GM23338 (cell line): ENCODE measurements at regions not wholly inside any gene's neighbourhood (a gene's known extent, or its start where the extent isn't known, plus 50 kb on each side); places are given as distances from the start of the nearest gene placed in this dataset.
A peak's percentile ranks its signal among the peaks of the same experiment; 100 is the strongest.

Source experiments
- ATAC-seq: fragments of 200-7000 bp; cut with Tn5 transposase; 3 replicates; pipeline ENCODE4 v1.9.1; 2020
- DNase-seq: peaks from one replicate; pipeline ENCODE4 v3.0.0-alpha.2; 2015; ENCODE audit warnings: low spot score
- H2AFZ ChIP-seq: fragments of 200-600 bp; sonication (generic); 2 replicates; pipeline ENCODE4 v1.8.0; 2016; ENCODE audit warnings: antibody characterized with exemption, mild to moderate bottlenecking, moderate library complexity
- H3F3A ChIP-seq: fragments of 200-600 bp; sonication (generic); replicated peaks from 2 replicates; pipeline ENCODE4 v1.8.0; 2017; ENCODE audit warnings: antibody characterized with exemption, mixed run types, low read depth
- H3K27ac ChIP-seq: fragments of 200-600 bp; sonication (generic); 2 replicates; pipeline ENCODE4 v1.6.1; 2016; ENCODE audit warnings: low read depth
- H3K27me3 ChIP-seq: fragments of 200-600 bp; sonication (generic); 2 replicates; pipeline ENCODE4 v1.8.0; 2016; ENCODE audit warnings: mild to moderate bottlenecking, mixed run types, moderate library complexity; ENCODE audit not compliant: insufficient read depth
- H3K36me3 ChIP-seq: fragments of 200-600 bp; sonication (generic); 2 replicates; pipeline ENCODE4 v1.8.0; 2016; ENCODE audit warnings: mild to moderate bottlenecking; ENCODE audit not compliant: insufficient read depth
- H3K4me1 ChIP-seq: fragments of 200-600 bp; sonication (generic); 2 replicates; pipeline ENCODE4 v1.8.0; 2016; ENCODE audit warnings: mild to moderate bottlenecking, moderate library complexity; ENCODE audit not compliant: insufficient read depth
- H3K4me2 ChIP-seq: fragments of 200-600 bp; sonication (generic); 2 replicates; pipeline ENCODE4 v1.7.1; 2017; ENCODE audit warnings: mixed run types
- H3K4me3 ChIP-seq: fragments of 200-600 bp; sonication (generic); 2 replicates; pipeline ENCODE4 v1.6.1; 2016; ENCODE audit warnings: mixed run types
- H3K79me2 ChIP-seq: fragments of 200-600 bp; sonication (generic); replicated peaks from 2 replicates; pipeline ENCODE4 v1.8.0; 2017; ENCODE audit warnings: mild to moderate bottlenecking; ENCODE audit not compliant: insufficient read depth
- H3K9me2 ChIP-seq: fragments of 200-600 bp; sonication (generic); 2 replicates; pipeline ENCODE4 v1.8.0; 2017; ENCODE audit not compliant: insufficient read depth
- H4K20me1 ChIP-seq: fragments of 200-600 bp; sonication (generic); replicated peaks from 2 replicates; pipeline ENCODE4 v1.8.0; 2017; ENCODE audit warnings: mild to moderate bottlenecking; ENCODE audit not compliant: insufficient read depth
- H3K27ac Mint-ChIP-seq: 2 replicates; pipeline ENCODE4 v1.8.0; 2020; ENCODE audit warnings: inconsistent platforms, mild to moderate bottlenecking, moderate library complexity, mixed read lengths
- H3K27me3 Mint-ChIP-seq: 3 replicates; pipeline ENCODE4 v1.8.0; 2022; ENCODE audit warnings: low read depth, mild to moderate bottlenecking, moderate library complexity, mixed read lengths, inconsistent platforms; ENCODE audit not compliant: insufficient read depth, poor library complexity
- H3K36me3 Mint-ChIP-seq: 3 replicates; pipeline ENCODE4 v1.8.0; 2021; ENCODE audit warnings: low read depth, mild to moderate bottlenecking, inconsistent platforms, moderate library complexity, mixed read lengths
- H3K4me1 Mint-ChIP-seq: 3 replicates; pipeline ENCODE4 v1.8.0; 2020; ENCODE audit warnings: mild to moderate bottlenecking, inconsistent platforms, mixed read lengths
- H3K4me3 Mint-ChIP-seq: 3 replicates; pipeline ENCODE4 v1.8.0; 2021; ENCODE audit warnings: moderate library complexity, mild to moderate bottlenecking, inconsistent platforms, mixed read lengths
- H3K9me3 Mint-ChIP-seq: 3 replicates; pipeline ENCODE4 v1.8.0; 2020; ENCODE audit warnings: moderate library complexity, mild to moderate bottlenecking, inconsistent platforms, mixed read lengths
- CREB1 ChIP-seq: fragments of 250-450 bp; sonication (Bioruptor Pico); IDR thresholded peaks from 2 replicates; pipeline ENCODE4 v1.5.0; 2020; ENCODE audit warnings: low read depth, mild to moderate bottlenecking, moderate library complexity
- EZH2 ChIP-seq: fragments of 200-600 bp; sonication (generic); IDR thresholded peaks from one replicate; pipeline ENCODE4 v1.8.0; 2017; ENCODE audit warnings: antibody characterized with exemption, mild to moderate bottlenecking, low read depth; ENCODE audit not compliant: unreplicated experiment
- JUNB ChIP-seq: IDR thresholded peaks from one replicate; pipeline ENCODE4 v1.6.1; 2016; ENCODE audit warnings: antibody characterized with exemption; ENCODE audit not compliant: unreplicated experiment
- REST ChIP-seq: IDR thresholded peaks from one replicate; pipeline ENCODE4 v1.6.1; 2018; ENCODE audit warnings: antibody characterized with exemption; ENCODE audit not compliant: unreplicated experiment
- ZNF462 ChIP-seq: fragments of 250-450 bp; sonication (Bioruptor Pico); IDR thresholded peaks from 2 replicates; pipeline ENCODE4 v1.5.0; 2020; ENCODE audit warnings: mild to moderate bottlenecking, moderate library complexity
- TF ChIP-seq, protein P1 (sequence below), 2 experiments: fragments of 200-600 bp in 1 of 2; sonication (generic) in 1 of 2; conservative IDR thresholded peaks; 2 replicates each; pipeline versions ENCODE4 v1.5.1 to v1.6.1; 2016 to 2017; ENCODE audit warnings: antibody characterized with exemption in 2 of 2, low read depth in 2 of 2, mild to moderate bottlenecking in 2 of 2, moderate library complexity in 1 of 2
- TF ChIP-seq, protein P2 (sequence below): IDR thresholded peaks from 2 replicates; pipeline ENCODE4 v1.6.1; 2016; ENCODE audit warnings: antibody characterized with exemption

- no peak overlapping the region for H3K4me3 ChIP-seq
- H4K20me1 ChIP-seq = no peaks in the 10 kb centered on the region
- no peaks in the 10 kb centered on the region for H3K36me3 ChIP-seq
- Mint-ChIP-seq H3K36me3 (no peaks in the 10 kb centered on the region), H3K9me3 (no peaks in the 10 kb centered on the region), H3K4me3 (no peak overlapping the region), H3K27ac (no peak overlapping the region), H3K4me1 (peaks cover 10% of the 10 kb centered on the region; the same call in 2 of the 3 replicates), H3K27me3 (peaks cover 2% of the 10 kb centered on the region)
- no peaks in the 10 kb centered on the region for H3K9me2 ChIP-seq
- no peak overlapping the region for H2AFZ ChIP-seq
- DNase-seq (no peak), ATAC-seq (no peak)
- H3K27me3 ChIP-seq = no peaks in the 10 kb centered on the region
- no peaks in the 10 kb centered on the region for H3F3A ChIP-seq
- no peaks in the 10 kb centered on the region for H3K79me2 ChIP-seq
- H3K4me2 ChIP-seq = no peak overlapping the region
- H3K4me1 ChIP-seq = no peaks in the 10 kb centered on the region
- TF ChIP-seq ZNF462 (CRISPR knock-in tag) (peak; percentile 94), EZH2 (no peak), JUNB (no peak), REST (no peak), CREB1 (no peak)
- TF ChIP-seq, protein P1, sequence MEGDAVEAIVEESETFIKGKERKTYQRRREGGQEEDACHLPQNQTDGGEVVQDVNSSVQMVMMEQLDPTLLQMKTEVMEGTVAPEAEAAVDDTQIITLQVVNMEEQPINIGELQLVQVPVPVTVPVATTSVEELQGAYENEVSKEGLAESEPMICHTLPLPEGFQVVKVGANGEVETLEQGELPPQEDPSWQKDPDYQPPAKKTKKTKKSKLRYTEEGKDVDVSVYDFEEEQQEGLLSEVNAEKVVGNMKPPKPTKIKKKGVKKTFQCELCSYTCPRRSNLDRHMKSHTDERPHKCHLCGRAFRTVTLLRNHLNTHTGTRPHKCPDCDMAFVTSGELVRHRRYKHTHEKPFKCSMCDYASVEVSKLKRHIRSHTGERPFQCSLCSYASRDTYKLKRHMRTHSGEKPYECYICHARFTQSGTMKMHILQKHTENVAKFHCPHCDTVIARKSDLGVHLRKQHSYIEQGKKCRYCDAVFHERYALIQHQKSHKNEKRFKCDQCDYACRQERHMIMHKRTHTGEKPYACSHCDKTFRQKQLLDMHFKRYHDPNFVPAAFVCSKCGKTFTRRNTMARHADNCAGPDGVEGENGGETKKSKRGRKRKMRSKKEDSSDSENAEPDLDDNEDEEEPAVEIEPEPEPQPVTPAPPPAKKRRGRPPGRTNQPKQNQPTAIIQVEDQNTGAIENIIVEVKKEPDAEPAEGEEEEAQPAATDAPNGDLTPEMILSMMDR (conservative IDR thresholded peaks at IDR 0.05; ENCODE audit: low read depth in 2 of 2) = no peak
- TF ChIP-seq, protein P2, sequence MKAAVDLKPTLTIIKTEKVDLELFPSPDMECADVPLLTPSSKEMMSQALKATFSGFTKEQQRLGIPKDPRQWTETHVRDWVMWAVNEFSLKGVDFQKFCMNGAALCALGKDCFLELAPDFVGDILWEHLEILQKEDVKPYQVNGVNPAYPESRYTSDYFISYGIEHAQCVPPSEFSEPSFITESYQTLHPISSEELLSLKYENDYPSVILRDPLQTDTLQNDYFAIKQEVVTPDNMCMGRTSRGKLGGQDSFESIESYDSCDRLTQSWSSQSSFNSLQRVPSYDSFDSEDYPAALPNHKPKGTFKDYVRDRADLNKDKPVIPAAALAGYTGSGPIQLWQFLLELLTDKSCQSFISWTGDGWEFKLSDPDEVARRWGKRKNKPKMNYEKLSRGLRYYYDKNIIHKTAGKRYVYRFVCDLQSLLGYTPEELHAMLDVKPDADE = no peak
- H3K27ac ChIP-seq = no peak overlapping the region
Observed at GRCh38 chr18:51821610-51822009, 518.4 kb upstream of the DCC start.
